OCI-LY7 (cell line): ENCODE measurements at regions not wholly inside any gene's neighbourhood (a gene's known extent, or its start where the extent isn't known, plus 50 kb on each side); places are given as distances from the start of the nearest gene placed in this dataset.

Experiments used
- BruUV-seq: library from RNA; stranded (reverse); fragments of 400-500 nt; replicated peaks from 2 replicates; lab custom pipeline; 2021; lab: Mats Ljungman, UMichigan
- CTCF ChIA-PET: fragments of 300-600 bp; sonication (Branson Sonifier 250); formaldehyde crosslinking; loops from one replicate; lab custom pipeline; 2022; ENCODE audit warnings: antibody characterized with exemption; ENCODE audit not compliant: unreplicated experiment; lab: Charles Lee
- POLR2A ChIA-PET: fragments of 300-600 bp; sonication (Branson Sonifier 250); formaldehyde crosslinking; loops from one replicate; lab custom pipeline; 2022; ENCODE audit warnings: antibody characterized with exemption; lab: Charles Lee
- DNase-seq: peaks from one replicate; pipeline ENCODE4 v3.0.0-alpha.2; 2015; ENCODE audit warnings: low spot score
- H2AFZ ChIP-seq: fragments of 200-600 bp; sonication (generic), shearing (Covaris generic); 2 replicates; pipeline ENCODE4 v1.6.1; 2014; ENCODE audit warnings: mild to moderate bottlenecking, antibody characterized with exemption, low read length, moderate library complexity
- H3K27ac ChIP-seq: fragments of 200-600 bp; sonication (generic); 2 replicates; pipeline ENCODE4 v1.5.1; 2014; ENCODE audit warnings: mixed run types, low read depth, mild to moderate bottlenecking, moderate library complexity, low read length, inconsistent platforms; ENCODE audit not compliant: poor library complexity, severe bottlenecking
- H3K36me3 ChIP-seq: fragments of 200-600 bp; sonication (generic); 2 replicates; pipeline ENCODE4 v1.6.1; 2014; ENCODE audit warnings: mild to moderate bottlenecking, antibody characterized with exemption, low read length, moderate library complexity, mixed read lengths; ENCODE audit not compliant: insufficient read depth
- H3K4me1 ChIP-seq: fragments of 200-600 bp; sonication (generic); 2 replicates; pipeline ENCODE4 v1.5.1; 2014; ENCODE audit warnings: mild to moderate bottlenecking, low read length; ENCODE audit not compliant: insufficient read depth, poor library complexity, severe bottlenecking
- H3K4me2 ChIP-seq: fragments of 200-600 bp; sonication (generic); 2 replicates; pipeline ENCODE4 v1.6.1; 2014; ENCODE audit warnings: mild to moderate bottlenecking, low read length
- H3K4me3 ChIP-seq: fragments of 200-600 bp; sonication (generic); 2 replicates; pipeline ENCODE4 v1.5.1; 2014; ENCODE audit warnings: mild to moderate bottlenecking, low read depth, low read length; ENCODE audit not compliant: poor library complexity, severe bottlenecking
- H3K79me2 ChIP-seq: fragments of 200-600 bp; sonication (generic); 2 replicates; pipeline ENCODE4 v1.6.1; 2016; ENCODE audit warnings: low read depth, mild to moderate bottlenecking, low read length, moderate library complexity, mixed read lengths; ENCODE audit not compliant: insufficient read depth
- H3K9me2 ChIP-seq: fragments of 200-600 bp; sonication (generic); 2 replicates; pipeline ENCODE4 v1.6.1; 2016; ENCODE audit warnings: mild to moderate bottlenecking, low read length, mixed read lengths; ENCODE audit not compliant: insufficient read depth
- H3K9me3 ChIP-seq: fragments of 200-600 bp; sonication (generic); 2 replicates; pipeline ENCODE4 v1.6.1; 2014; ENCODE audit warnings: mild to moderate bottlenecking, mixed run types, low read length, mixed read lengths
- H4K20me1 ChIP-seq: fragments of 200-600 bp; sonication (generic); 2 replicates; pipeline ENCODE4 v1.6.1; 2014; ENCODE audit warnings: mild to moderate bottlenecking, antibody characterized with exemption, low read length, moderate library complexity, mixed read lengths; ENCODE audit not compliant: insufficient read depth
- EZH2phosphoT487 ChIP-seq: fragments of 200-600 bp; sonication (generic); IDR thresholded peaks from 2 replicates; pipeline ENCODE4 v1.6.1; 2018; ENCODE audit warnings: low read depth, borderline replicate concordance, mild to moderate bottlenecking, mixed run types, antibody characterized with exemption, low read length, moderate library complexity, mixed read lengths
- intact Hi-C: fragments of 100-400 bp; cut with micrococcal nuclease; formaldehyde crosslinking; loops from one replicate; pipeline ENCODE4 v1.10.0; 2022; ENCODE audit not compliant: unreplicated experiment
- TF ChIP-seq, protein P1 (sequence below): fragments of 200-600 bp; sonication (generic); conservative IDR thresholded peaks from 2 replicates; pipeline ENCODE4 v1.5.1; 2014; ENCODE audit warnings: mild to moderate bottlenecking, antibody characterized with exemption, low read length, moderate library complexity, mixed read lengths

DNA sequence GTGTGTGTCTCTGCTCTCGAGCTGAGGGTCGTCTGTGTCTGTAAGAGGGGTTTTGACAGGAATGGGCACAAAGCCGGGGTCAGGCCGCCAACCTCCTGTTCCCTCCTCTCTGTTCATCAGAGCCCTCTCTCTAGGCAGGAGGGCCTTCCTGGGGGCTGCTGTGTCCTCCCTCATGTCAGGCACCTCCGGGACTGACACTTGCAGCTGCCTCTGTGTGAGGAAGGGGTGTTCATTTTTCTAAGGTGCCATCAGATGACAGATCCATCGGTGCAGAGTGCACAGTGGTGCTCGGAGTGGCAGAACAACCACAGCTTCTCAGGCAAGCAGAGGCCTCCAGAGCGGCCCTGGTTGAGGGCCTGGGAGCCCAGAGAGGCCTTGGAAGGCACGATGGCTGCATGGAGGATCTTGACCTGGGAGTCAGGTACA, 265.4 kb upstream of the B3GAT1 start:
- DNase-seq: no peak
- POLR2A ChIA-PET: interaction anchor here (1.5 kb wide), 1 partner anchor 9 kb away, joined by 3 read pairs; no protein-coding TSS in a partner anchor
- intact Hi-C loops: no loop called here

DNA sequence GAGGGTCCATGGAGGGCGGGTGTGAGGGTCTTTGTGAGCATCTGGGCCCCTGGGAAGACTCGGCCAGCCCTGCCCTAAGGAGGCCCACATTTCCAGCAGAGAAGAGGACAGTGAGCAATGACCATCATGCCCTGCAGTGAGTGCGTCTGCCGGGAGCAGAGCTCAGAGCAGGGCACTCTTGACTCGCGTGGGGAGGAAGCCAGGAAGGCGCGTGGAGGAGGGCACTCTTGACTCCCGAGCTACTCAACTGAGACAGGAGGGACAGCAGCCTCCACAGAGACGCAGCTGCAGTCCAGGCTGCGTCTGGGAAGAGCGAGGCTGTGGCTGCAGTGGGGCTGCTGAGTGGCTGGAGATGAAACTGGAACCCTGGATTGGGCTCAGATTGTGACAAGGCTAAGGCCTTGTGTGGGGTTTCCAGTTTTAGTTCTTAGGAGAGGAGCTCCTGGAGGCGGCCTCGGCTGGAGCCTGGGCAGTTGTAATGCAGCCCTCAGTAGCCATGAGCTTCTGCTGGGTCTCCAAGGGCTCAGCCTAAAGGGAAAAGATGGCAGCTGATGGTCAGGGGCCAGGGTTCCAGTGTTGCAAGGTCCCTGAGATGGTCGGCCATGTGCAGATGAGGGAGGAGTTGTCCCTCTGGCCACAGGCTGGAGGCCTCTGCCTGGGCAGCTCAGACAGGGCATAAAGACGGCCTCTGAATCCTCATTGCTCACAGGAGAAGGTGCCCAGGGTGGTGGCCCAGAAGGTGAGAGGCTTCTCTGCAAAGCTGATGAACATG, 264.7 kb upstream of the B3GAT1 start:
- ChIA-PET CTCF (no interaction called here), POLR2A (interaction anchor here (1.5 kb wide), 1 partner anchor 10 kb away, joined by 3 read pairs; no protein-coding TSS in a partner anchor)
- Histone ChIP-seq H3K4me2 (no peak overlapping the region), H3K36me3 (no peaks in the 10 kb centered on the region), H4K20me1 (no peaks in the 10 kb centered on the region), H2AFZ (no peak overlapping the region), H3K27ac (no peak overlapping the region), H3K9me2 (no peaks in the 10 kb centered on the region), H3K9me3 (no peaks in the 10 kb centered on the region), H3K79me2 (no peaks in the 10 kb centered on the region), H3K4me1 (no peaks in the 10 kb centered on the region), H3K4me3 (no peak overlapping the region)
- BruUV-seq: no TSS peak
- no peak for DNase-seq
- TF ChIP-seq, protein P1, sequence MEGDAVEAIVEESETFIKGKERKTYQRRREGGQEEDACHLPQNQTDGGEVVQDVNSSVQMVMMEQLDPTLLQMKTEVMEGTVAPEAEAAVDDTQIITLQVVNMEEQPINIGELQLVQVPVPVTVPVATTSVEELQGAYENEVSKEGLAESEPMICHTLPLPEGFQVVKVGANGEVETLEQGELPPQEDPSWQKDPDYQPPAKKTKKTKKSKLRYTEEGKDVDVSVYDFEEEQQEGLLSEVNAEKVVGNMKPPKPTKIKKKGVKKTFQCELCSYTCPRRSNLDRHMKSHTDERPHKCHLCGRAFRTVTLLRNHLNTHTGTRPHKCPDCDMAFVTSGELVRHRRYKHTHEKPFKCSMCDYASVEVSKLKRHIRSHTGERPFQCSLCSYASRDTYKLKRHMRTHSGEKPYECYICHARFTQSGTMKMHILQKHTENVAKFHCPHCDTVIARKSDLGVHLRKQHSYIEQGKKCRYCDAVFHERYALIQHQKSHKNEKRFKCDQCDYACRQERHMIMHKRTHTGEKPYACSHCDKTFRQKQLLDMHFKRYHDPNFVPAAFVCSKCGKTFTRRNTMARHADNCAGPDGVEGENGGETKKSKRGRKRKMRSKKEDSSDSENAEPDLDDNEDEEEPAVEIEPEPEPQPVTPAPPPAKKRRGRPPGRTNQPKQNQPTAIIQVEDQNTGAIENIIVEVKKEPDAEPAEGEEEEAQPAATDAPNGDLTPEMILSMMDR: no peak
- TF ChIP-seq EZH2phosphoT487: no peak
- intact Hi-C loops: no loop called here

More for the DNA sequence above, 265.4 kb upstream of the B3GAT1 start:
- Histone ChIP-seq H2AFZ (no peak overlapping the region), H3K4me1 (no peaks in the 10 kb centered on the region), H3K4me3 (no peak overlapping the region), H3K9me3 (no peaks in the 10 kb centered on the region), H4K20me1 (no peaks in the 10 kb centered on the region), H3K4me2 (no peak overlapping the region), H3K79me2 (no peaks in the 10 kb centered on the region), H3K9me2 (no peaks in the 10 kb centered on the region), H3K27ac (no peak overlapping the region), H3K36me3 (no peaks in the 10 kb centered on the region)
- no TSS peak for BruUV-seq
- TF ChIP-seq EZH2phosphoT487: no peak
- TF ChIP-seq, protein P1: no peak
- CTCF ChIA-PET: no interaction called here

DNA sequence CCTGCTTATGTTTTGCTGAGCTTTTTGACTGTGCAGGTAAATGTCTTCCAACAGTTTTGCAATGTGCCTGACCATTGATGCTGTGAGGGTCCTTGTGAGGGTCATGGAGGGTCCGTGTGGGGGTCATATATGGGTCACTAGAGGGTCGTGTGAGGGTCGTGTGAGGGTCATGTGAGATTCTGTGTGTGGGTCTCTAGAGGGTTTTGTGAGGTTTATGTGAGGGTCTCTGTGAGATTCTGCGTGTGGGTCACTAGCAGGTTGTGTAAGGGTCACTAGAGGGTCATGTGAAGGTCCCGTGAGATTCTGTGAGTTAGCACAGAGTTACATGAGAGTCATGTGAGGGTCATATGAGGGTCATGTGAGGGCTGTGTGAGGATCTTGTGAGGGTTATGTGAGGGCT, 263.9 kb upstream of the B3GAT1 start:
- no peaks in the 10 kb centered on the region for H3K4me1 ChIP-seq
- CTCF ChIA-PET: no interaction called here
- H3K4me2 ChIP-seq: no peak overlapping the region
- H2AFZ ChIP-seq: no peak overlapping the region
- H3K9me2 ChIP-seq: no peaks in the 10 kb centered on the region
- POLR2A ChIA-PET: interaction anchor here (1.5 kb wide), 1 partner anchor 10 kb away, joined by 3 read pairs; no protein-coding TSS in a partner anchor
- H3K9me3 ChIP-seq: no peaks in the 10 kb centered on the region
- intact Hi-C loops: no loop called here
- no peaks in the 10 kb centered on the region for H3K79me2 ChIP-seq
- no peak overlapping the region for H3K27ac ChIP-seq
- H4K20me1 ChIP-seq: no peaks in the 10 kb centered on the region
- TF ChIP-seq EZH2phosphoT487: no peak
- TF ChIP-seq, protein P1: no peak
- no TSS peak for BruUV-seq
- no peaks in the 10 kb centered on the region for H3K36me3 ChIP-seq
- H3K4me3 ChIP-seq: no peak overlapping the region
- no peak for DNase-seq
